CD1c-positive myeloid dendritic cell (primary cell): ENCODE measurements at regions not wholly inside any gene's neighbourhood (a gene's known extent, or its start where the extent isn't known, plus 50 kb on each side); places are given as distances from the start of the nearest gene placed in this dataset.

Experiments used
- DNase-seq: peaks from one replicate; pipeline ENCODE4 v3.0.0-alpha.2; 2016; ENCODE audit errors: extremely low spot score

GRCh38 chr1:217313096-217313495, 317.8 kb downstream of the GPATCH2 start:
- DNase-seq = no peak

- DNase-seq = no peak
Observed at GRCh38 chr1:217311766-217312165, 319.1 kb downstream of the GPATCH2 start.

- DNase-seq = no peak
Observed at GRCh38 chr1:217311269-217311668, 319.6 kb downstream of the GPATCH2 start.

- no peak for DNase-seq
Observed at GRCh38 chr1:217281332-217281731, 349.6 kb downstream of the GPATCH2 start.

- DNase-seq = no peak
Observed at GRCh38 chr1:217275655-217276398, 355.1 kb downstream of the GPATCH2 start.

- DNase-seq = no peak
Observed at GRCh38 chr1:217274927-217275654, 355.8 kb downstream of the GPATCH2 start.

GRCh38 chr1:217274416-217274815, 356.5 kb downstream of the GPATCH2 start:
- DNase-seq = no peak

GRCh38 chr1:217273866-217274265, 357.0 kb downstream of the GPATCH2 start:
- DNase-seq = no peak

- DNase-seq = no peak
Observed at GRCh38 chr1:217272385-217272784, 358.5 kb downstream of the GPATCH2 start.

- no peak for DNase-seq
Observed at GRCh38 chr1:217270101-217270500, 360.8 kb downstream of the GPATCH2 start.

- no peak for DNase-seq
Observed at GRCh38 chr1:217268058-217268457, 362.8 kb downstream of the GPATCH2 start.

GRCh38 chr1:217261636-217262035, 369.3 kb downstream of the GPATCH2 start:
- DNase-seq = no peak

- no peak for DNase-seq
Observed at GRCh38 chr1:217260676-217261075, 370.2 kb downstream of the GPATCH2 start.

- no peak for DNase-seq
Observed at GRCh38 chr1:217253985-217254384, 376.9 kb downstream of the GPATCH2 start.

GRCh38 chr1:217253351-217253750, 377.5 kb downstream of the GPATCH2 start:
- no peak for DNase-seq

GRCh38 chr1:217251121-217251520, 379.8 kb downstream of the GPATCH2 start:
- no peak for DNase-seq

GRCh38 chr1:217249857-217250256, 381.0 kb downstream of the GPATCH2 start:
- no peak for DNase-seq

GRCh38 chr1:217244971-217245370, 385.9 kb downstream of the GPATCH2 start:
- no peak for DNase-seq

GRCh38 chr1:217240656-217241055, 390.2 kb downstream of the GPATCH2 start:
- DNase-seq = no peak

- no peak for DNase-seq
Observed at GRCh38 chr1:217238945-217239344, 391.9 kb downstream of the GPATCH2 start.

- no peak for DNase-seq
Observed at GRCh38 chr1:217230412-217230811, 400.5 kb downstream of the GPATCH2 start.

GRCh38 chr1:217228689-217229088, 402.2 kb downstream of the GPATCH2 start:
- no peak for DNase-seq

- no peak for DNase-seq
Observed at GRCh38 chr1:217224201-217224600, 406.7 kb downstream of the GPATCH2 start.
